HG03196 (cell line): ENCODE measurements at regions not wholly inside any gene's neighbourhood (a gene's known extent, or its start where the extent isn't known, plus 50 kb on each side); places are given as distances from the start of the nearest gene placed in this dataset.

Experiments used
- ATAC-seq: cut with Tn5 transposase; IDR thresholded peaks from one replicate; pipeline ENCODE4 v1.9.1; 2021; ENCODE audit not compliant: unreplicated experiment

DNA sequence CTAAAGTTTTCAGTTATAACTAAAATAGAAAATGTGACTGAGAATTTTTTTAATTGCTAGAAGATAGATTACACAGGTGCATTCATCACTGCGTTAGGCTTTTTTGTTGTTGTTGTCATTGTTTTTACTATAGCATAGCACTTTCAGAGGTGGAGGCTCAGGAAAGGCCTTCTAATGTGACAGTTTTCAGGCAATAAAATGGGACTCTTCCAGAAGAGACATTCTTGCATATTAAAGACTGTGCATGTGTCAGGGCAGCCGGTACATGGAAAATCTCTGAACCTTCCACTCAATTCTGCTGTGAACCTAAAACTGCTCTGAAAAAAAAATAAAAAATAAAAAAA, 175.2 kb downstream of the METTL4 start:
- ATAC-seq = peak; percentile 14

DNA sequence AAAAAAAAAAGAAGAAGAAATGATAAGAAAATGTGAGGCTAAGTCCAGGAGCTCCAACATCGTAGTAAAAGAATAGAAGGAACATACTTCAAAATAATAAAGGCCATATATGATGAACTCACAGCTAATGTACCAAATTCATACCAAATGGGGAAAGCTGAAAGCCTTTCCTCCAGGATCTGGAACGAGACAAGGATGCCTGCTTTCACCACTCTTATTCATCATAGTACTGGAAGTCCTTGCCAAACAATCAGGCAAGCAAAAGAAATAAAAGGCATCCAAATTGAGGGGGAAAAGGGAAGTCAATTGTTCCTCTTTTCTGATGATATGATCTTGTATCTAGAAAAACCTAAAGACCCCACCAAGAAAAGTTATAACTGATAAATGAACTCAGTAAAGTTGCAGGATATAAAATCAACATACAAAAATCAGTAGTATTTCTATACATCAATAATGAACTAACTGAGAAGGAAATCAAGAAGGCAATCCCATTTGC, 170.6 kb downstream of the METTL4 start:
- no peak for ATAC-seq

DNA sequence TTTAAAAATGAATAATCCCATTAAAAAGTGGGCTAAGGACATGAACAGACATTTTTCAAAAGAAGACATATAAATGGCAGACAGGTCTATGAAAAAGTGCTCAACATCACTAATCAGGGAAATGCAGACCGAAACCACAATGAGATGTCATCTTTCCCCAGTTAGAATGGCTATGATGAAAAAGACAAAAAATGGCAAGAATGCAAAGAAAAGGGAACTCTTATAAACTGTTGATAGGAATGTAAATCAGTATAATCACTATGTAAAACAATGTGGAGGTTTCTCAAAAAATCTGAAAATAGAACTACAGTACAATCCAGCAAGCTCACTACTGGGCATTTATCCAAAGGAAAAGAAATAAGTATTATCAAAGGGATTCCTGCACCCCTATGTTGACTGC, 169.2 kb downstream of the METTL4 start:
- no peak for ATAC-seq

DNA sequence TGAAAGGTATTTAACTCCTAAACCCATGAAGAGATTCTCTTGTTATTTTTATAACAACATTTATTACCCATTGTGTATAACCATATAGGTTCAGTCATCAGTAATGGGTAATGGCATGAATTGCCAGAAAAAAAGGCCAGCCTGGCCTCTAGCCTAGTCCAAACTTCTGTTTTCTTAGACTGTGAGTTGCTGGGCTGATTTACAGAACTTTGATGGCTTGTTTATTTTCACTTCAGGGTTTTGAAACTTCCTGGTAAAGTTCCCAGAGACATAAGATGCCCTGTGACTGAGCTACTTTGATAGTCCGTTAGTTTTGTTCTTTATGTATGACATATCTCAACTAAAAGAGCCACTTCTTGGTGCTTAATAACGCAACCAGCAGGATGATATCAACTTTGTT, 164.8 kb downstream of the METTL4 start:
- ATAC-seq = no peak

DNA sequence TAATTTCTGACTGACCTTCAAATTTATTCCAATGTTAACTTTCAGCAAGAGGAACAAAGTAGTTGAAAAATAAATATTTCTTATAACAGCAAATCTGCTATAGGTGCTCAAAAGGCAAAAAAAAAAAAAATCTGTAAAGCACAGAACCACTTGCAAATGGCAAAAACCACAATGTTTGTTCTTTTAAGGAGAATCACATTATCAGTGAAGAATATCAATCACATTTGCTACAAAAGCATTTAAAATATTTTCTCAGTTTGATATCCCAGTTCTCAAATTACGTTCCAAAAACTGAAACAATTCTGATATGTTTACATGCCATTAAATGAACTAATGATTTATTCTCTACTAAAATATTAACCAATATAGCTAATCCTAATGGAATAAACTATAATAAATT, 163.3 kb downstream of the METTL4 start:
- ATAC-seq = no peak

DNA sequence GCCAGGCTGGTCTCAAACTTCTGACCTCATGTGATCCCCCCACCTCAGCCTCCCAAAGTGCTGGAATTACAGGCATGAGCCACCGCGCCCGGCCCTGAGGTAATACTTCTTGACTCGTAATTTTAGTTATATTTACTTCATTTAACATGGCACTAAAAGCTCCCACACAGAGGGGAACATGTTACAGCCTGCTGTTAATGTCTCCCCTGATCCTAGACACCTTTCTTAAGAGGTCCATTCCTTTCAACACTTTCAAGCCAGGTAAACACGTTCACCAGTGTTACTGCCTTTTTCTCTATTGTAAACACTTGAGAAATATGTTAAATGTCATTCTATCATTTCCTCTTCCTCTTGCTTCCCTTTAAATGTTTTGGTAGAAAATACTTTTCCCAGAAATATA, 161.4 kb downstream of the METTL4 start:
- ATAC-seq = no peak

DNA sequence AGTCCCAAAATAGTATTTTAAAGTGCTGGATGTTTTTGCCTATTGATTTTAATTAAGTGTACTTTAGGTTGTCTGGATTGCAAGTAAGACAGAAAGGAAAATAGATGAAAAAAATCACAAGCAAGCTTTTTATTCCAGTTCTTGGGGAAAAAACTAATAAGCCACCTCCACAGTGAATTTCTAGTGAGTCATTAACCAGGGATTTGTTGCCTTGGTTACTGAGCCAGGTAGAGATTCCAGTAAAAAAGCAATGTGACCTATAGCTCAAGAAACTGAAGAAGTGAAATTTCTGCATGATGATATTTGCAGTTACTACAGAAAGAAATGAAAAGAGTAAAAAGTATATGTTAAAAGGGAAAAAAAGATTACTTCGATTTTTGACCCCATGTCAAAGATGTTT, 160.6 kb downstream of the METTL4 start:
- ATAC-seq = no peak

DNA sequence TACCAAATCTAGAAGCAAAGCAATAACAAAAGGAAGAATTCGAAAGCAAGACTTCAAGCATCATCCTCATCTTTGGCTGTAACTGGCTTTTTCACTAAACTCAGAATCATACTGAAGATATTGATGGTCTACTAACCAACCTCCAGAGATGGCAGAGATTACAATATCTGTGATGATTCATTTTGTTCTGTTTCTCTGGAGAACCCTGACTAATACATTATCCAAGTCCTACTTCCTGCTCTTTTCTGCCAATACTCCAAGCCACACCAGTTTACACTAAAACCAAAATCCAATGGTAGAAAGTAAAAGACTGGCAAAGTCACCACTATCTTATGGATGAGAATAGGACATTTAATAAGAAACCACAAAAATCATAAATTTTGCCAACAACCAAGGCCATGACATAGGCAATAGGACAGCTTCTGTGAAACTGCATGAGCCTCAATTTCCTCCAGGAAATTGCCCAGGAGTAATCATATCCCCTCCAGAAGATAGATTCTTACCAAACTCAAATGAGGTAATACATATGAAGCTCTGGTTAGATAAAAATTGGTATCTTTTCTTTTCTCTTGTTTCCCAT, 159.8 kb downstream of the METTL4 start:
- ATAC-seq = no peak

DNA sequence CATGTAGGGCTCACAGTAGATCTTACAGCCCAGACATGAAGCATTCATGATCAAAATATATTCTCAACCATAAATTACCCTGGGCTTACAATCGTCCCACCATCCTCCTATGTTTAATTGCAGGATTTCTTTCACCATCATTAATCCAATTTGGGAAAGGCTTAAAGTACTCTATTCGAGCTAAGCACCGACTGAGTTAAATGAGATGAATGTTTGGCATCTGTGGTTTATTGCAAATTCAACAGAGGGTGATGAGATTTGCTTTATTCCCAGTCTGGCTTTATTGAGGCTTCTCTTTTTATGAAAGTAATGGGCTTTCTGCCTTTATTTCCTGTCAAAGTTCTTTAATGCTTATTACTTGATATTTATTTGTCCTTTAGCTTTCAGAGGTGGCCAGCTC, 159.0 kb downstream of the METTL4 start:
- ATAC-seq = no peak

DNA sequence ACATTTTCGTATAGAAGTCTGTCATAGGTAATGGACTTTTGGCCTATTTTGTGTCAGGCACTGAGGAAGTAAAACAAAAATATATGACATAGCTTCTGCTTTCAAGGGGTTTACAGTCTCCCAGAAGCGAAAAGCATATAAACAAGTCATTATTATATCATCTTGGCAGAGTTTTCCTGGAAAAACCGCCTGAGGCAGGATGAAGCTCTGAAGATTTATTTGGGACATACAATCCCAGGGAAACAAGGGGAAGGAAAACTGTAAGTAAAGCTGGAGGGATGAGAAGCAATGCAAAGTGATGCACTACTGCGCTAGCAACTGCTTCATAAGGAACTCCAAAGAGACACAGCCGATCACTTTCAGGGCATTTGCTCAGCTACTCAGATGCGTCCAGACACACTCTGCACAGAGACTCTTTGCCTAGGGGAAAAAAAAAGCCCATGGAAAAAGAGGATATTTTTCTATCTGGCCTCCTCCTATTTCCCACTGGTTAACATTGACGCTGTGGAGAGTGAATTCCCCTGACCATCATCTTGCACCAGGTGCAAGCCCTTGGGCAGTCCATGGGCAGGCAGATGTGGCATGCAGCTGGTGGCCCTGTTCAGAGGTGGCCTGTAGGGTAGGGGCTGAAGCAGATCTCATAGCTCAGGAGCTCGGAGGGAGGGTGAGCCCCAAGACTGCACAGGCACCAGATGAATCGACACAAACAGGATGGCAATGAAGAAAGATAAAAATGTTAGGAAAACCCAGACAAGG, 158.1 kb downstream of the METTL4 start:
- no peak for ATAC-seq

DNA sequence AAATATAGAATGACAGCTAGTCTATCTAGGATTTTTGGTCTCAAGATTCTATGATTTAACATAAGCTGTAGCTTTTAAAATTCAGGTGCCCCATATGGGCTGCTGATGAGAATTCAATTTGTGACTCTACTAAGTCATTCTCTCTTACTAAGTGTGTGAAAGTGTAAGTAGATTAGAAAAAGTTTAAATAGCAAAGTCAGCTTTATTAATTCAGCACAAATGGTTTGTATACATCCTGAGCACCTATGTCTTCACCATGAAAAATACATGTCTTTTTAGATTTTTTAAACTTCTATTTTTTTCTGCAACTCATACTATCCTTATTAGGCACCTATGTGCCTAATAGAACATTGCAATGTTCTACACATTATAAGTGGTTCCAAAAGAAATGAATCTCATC, 157.1 kb downstream of the METTL4 start:
- ATAC-seq = no peak

DNA sequence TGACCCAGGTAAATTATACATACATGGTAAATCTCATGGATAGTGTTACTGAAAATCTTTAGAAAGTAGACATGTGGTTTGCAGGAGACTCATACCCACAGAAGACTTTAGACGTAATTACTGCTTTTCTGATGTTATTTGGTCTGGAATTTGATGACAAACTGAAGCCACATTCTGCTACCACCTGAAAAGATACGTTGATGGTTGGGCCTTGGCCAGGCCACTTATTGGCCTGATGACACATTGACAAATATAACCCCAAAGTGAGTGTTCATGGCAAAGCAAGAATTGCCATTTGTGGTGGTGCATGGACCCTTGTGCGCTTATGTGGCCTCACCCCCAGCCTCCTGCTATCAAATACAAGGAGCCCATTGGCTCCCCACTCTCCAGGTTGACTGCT, 155.6 kb downstream of the METTL4 start:
- no peak for ATAC-seq

DNA sequence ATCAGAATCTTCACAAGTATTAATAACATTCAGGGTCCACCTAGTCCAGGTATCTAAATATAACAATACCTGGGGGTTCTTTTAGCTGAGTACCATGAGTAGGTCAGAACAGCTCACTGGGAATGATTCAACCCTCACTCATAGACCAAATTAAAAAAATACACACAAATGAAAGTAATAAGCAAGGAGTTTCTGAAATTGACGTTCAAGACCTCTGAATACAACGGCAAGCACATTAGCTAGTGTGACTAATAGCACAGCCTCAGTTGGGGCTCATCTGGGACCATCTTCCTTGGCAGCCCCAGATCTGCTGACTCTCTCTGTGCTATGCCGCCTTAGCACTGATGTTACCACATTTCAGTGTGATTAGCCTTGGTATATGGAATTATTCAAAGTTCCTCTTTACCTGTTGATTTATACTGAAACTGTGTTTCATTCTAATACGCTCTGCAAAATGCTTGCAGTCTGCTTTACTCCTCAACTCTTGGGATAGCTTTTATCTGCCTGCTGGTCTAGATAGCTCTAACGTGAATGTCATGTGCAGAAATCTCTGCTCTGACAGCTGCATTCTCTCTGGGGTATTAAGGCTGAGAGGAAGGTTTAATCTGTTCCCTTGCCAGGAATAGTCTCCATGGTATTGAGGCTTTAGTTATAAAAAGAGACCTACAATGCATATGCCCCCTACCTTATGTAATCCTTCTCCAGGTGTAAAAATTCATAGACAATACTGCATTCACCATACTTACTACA, 153.3 kb downstream of the METTL4 start:
- no peak for ATAC-seq

DNA sequence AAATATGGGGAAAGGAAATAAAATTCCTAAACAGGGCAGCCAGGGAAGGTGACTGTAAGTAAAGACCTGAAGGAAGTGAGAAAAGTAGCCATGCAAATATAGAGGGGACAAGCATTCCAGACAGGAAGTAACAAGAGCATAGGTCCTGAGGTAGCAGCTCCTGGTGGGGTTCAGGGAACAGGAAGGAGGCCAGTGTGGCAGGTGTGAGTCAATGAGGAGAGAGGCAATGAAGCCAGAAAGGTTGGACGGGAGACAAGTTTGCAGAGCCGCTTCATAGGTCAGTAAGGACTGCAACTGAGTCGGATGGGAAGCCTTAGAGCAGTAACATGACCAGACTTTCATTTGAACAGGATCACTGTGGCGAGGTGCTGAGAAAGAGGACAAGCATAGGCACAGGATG, 150.9 kb downstream of the METTL4 start:
- ATAC-seq = no peak

DNA sequence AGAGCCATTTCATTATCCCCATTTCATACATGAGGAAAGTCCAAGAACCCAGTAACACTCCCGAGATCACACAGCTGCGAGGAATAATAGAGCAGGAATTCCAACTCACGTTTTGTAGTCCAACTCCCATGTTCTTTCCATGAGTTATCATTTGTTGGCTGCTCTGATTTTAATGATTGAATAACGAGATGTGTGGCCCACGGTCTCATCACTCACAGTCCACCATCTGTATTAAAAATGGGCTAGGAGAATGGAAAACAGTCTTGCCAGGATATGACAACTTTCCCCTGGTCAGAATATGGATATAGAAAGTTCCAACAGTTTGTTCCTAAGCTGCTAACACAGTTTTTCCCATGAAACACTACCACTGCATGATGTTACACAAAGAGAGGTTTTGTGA, 147.5 kb downstream of the METTL4 start:
- ATAC-seq = no peak

DNA sequence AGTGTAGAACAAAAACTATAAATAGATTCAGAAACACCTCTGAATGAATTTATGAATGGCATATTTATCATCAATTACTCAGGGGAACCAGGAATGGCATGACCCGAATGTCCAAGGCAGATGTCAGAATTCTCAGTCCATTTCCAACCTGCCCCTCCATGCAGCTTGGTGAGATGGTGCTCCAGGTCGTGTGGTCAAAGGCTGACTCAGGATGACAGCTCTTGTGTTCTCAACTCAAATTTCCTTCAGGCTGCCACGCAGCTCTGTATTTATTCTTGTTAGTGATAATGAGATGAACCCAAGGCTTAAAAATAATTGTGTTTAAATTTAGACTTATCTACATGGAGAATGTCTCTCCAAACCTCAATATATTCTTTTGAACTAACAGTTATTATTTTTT, 146.9 kb downstream of the METTL4 start:
- no peak for ATAC-seq

DNA sequence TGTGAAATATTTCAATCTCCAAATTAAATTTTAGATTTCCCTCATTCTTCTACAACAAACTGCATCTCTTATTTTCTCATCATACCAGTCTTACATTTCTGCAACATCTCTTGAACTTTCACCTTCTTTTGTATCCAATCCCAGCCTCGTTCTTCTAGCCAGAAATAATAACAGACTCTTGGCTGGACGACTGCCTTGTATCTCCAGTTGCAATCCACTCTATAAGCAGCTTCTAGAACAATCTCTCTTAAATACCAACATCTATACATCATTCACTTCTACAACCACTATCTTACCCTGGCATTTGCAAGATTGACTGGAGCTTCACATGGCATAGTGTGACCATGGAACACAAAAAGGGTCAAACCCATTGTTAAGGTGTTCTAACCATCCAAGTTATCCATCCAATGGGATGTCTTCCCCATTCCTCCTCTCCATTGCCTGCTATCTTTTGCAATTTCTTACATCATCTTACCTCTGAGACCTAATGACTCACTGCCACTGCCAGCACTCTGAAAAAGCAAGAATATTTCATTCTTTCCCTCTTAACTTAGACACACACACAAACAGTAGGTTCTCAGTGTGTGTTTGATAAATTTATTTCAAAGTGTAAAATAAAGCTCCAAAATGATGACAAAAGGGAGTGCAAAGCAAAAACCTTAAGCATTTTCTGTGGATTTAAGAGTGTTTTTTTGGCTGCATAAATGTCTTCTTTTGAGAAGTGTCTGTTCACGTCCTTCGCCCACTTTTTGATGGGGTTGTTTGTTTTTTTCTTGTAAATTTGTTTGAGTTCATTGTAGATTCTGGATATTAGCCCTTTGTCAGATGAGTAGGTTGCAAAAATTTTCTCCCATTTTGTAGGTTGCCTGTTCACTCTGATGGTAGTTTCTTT, 145.6 kb downstream of the METTL4 start:
- ATAC-seq = no peak

DNA sequence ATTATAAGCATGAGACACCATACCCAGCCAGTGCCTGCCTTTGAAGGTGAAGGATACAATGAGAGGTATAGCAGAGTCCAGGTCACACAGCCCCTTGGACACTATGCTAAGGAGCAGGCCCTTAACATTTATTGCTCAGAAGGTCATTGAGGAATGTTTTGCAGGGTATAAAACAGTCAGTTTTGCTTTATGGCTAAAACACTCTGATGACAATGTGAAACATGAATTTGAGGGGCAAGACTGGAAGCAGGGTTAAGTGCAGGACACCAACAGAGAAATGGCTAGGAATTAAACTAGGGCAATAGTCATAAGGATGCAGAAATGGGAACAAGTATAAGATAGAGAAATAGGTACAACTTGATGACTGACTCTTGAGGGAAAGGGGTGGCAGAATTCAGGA, 141.1 kb downstream of the METTL4 start:
- ATAC-seq = no peak

DNA sequence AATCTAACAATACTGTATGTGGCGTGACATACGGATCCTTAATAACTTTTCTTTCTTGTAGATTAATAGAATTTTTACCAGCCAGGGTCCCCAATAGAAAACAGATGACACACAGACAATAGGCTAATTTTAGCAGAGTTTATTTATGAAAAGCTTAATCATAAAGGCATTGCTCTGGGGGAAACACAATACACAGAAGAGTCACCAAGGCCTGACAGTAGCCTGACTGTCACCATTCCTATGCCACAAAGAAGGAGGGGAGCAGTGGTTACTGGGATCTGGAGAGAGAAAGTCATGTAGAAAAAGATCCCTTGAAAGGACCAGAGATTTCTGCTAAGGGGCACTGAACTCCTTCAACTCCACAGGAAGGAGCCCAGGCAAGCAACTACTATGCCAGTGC, 139.5 kb downstream of the METTL4 start:
- no peak for ATAC-seq

DNA sequence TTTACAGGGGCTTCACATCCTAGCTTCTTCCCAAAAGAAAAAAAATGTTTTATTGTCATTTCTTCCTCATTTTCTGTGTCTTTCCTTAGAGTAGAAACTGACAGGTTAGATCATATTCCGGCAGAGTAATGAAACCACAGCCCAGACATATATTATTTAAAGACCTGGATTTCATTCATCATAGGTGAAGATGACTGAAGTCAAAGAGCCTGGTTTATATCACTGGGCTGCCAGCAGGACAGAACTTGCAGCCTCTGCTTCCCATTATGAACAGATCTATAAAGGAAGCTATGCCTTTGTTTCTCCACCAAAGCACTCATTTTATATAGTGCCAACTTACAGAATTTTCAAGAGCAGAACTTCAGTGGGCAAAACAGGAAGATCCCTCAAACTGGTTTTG, 137.9 kb downstream of the METTL4 start:
- ATAC-seq = no peak

DNA sequence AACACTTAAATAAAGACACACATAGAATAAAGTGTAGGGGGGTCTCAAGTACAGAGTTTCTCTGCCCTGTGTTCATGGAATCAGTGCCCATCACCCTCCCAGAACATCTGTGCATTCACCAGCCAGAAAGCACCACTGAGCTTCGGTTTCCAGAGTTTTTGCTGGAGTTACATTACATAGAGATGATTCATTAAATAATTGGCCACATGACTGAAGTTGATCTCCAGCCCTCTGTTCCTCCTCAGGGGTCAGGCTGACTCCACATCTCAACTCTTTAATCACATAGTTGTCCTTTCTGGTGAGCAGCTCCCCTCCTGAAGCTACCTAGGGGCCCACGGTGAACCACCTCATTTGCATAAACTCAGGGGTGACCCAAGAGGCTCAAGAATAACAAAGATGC, 129.8 kb downstream of the METTL4 start:
- no peak for ATAC-seq
